K562 (cell line): ENCODE measurements at regions not wholly inside any gene's neighbourhood (a gene's known extent, or its start where the extent isn't known, plus 50 kb on each side); places are given as distances from the start of the nearest gene placed in this dataset.

Source experiments
- ASH1L ChIP-seq: fragments of 450-650 bp; IDR thresholded peaks from 2 replicates; pipeline ENCODE4 v1.6.1; 2018; ENCODE audit warnings: borderline replicate concordance, mild to moderate bottlenecking, low read depth; ENCODE audit not compliant: partially characterized antibody
- CTCF ChIP-seq, 3 experiments: IDR thresholded peaks in 2 of 3; conservative IDR thresholded peaks in 1 of 3; 2 replicates each; pipeline ENCODE4 v1.5.1; 2011 to 2012; ENCODE audit warnings: low read length in 3 of 3, mild to moderate bottlenecking in 3 of 3, control low read depth in 2 of 3, improper control_type of control experiment in 1 of 3, inconsistent platforms in 1 of 3, low read depth in 1 of 3, mixed read lengths in 1 of 3, moderate library complexity in 1 of 3; ENCODE audit not compliant: insufficient read depth in 2 of 3
- EP300 ChIP-seq: IDR thresholded peaks from 2 replicates; pipeline ENCODE4 v1.6.1; 2012; ENCODE audit warnings: low read length, improper control_type of control experiment
- FOXK1 ChIP-seq: sonication (generic); formaldehyde crosslinking; IDR thresholded peaks from 2 replicates; pipeline ENCODE4 v1.8.0; 2022; ENCODE audit warnings: missing genetic modification reagents, mild to moderate bottlenecking, borderline replicate concordance
- HMG20A ChIP-seq: fragments of 450-650 bp; formaldehyde crosslinking; conservative IDR thresholded peaks from 2 replicates; pipeline ENCODE4 v1.4.0; 2020; ENCODE audit warnings: mild to moderate bottlenecking, mixed read lengths
- HOXB6 ChIP-seq: fragments of 250-450 bp; sonication (Bioruptor Pico); IDR thresholded peaks from 2 replicates; pipeline ENCODE4 v1.5.1; 2022; ENCODE audit warnings: mild to moderate bottlenecking, borderline replicate concordance
- MLLT1 ChIP-seq, 2 experiments: fragments of 450-650 bp; IDR thresholded peaks; 2 replicates each; pipeline ENCODE4 v1.6.1; 2016
- MNT ChIP-seq, 2 experiments: fragments of 450-650 bp; conservative IDR thresholded peaks; 2 replicates each; pipeline ENCODE4 v1.6.1; 2017; ENCODE audit warnings: mild to moderate bottlenecking in 2 of 2, moderate library complexity in 2 of 2
- NR1H2 ChIP-seq: sonication (generic); formaldehyde crosslinking; IDR thresholded peaks from 2 replicates; pipeline ENCODE4 v1.4.0; 2020; ENCODE audit warnings: mild to moderate bottlenecking, missing genetic modification reagents
- OTX1 ChIP-seq: fragments of 450-650 bp; formaldehyde crosslinking; IDR thresholded peaks from 2 replicates; pipeline ENCODE4 v1.4.0; 2022; ENCODE audit warnings: mild to moderate bottlenecking
- POLR2A ChIP-seq: fragments of 450-650 bp; conservative IDR thresholded peaks from 2 replicates; pipeline ENCODE4 v1.6.1; 2016
- TAF7 ChIP-seq: fragments of 450-650 bp; IDR thresholded peaks from 2 replicates; pipeline ENCODE4 v1.6.1; 2016; ENCODE audit warnings: missing genetic modification characterization, missing compliant biosample characterization
- TFE3 ChIP-seq: fragments of 450-650 bp; formaldehyde crosslinking; IDR thresholded peaks from 2 replicates; pipeline ENCODE4 v1.4.0; 2020; ENCODE audit warnings: mild to moderate bottlenecking, mixed read lengths

DNA sequence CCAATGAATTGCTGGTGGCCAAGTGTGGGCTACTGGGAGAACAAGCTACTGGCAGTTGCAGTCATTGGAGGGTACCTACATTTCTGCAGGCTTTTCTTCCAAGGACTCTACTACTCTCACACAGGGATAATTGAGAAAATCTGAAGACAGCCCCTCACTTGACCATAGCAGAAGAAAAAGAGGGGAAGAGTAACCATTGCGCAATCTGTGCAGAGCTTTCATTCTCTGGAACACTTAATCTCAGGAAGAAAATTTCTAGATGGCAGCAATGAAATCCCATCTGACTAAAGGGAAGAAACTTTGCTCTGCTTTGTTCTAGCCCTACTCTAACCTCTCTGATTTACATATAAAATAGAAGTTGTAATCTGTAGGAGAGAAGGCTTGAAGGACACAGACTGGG lies 1239.6 kb upstream of the SORCS1 start:
- TF ChIP-seq NR1H2 (CRISPR knock-in tag) (no peak), ASH1L (no peak), EP300 (no peak), TAF7 (tag) (no peak), MNT (conservative IDR thresholded peaks at IDR 0.05) (no peak), TFE3 (CRISPR knock-in tag) (no peak), MLLT1 (IDR thresholded peaks at IDR 0.05) (no peak), HOXB6 (CRISPR knock-in tag) (no peak), FOXK1 (CRISPR knock-in tag) (no peak), POLR2A (no peak), OTX1 (no peak), HMG20A (CRISPR knock-in tag) (no peak), CTCF (IDR thresholded peaks at IDR 0.05 in 2 of 3, conservative IDR thresholded peaks at IDR 0.05 in 1 of 3; ENCODE audit: insufficient read depth in 2 of 3, low read depth in 1 of 3, low read length in 3 of 3) (no peak)
